Fibroblast of the aortic adventitia (primary cell): ENCODE measurements at regions not wholly inside any gene's neighbourhood (a gene's known extent, or its start where the extent isn't known, plus 50 kb on each side); places are given as distances from the start of the nearest gene placed in this dataset.

Experiments used
- DNase-seq: peaks from one replicate; pipeline ENCODE4 v3.0.0-alpha.2; 2010; ENCODE audit warnings: low read depth
- H3K4me3 ChIP-seq: 2 replicates; pipeline ENCODE4 v1.5.1; 2011; ENCODE audit warnings: low read depth, mild to moderate bottlenecking, control low read depth, low read length, moderate library complexity
- TF ChIP-seq, protein P1 (sequence below): IDR thresholded peaks from 2 replicates; pipeline ENCODE4 v1.5.1; 2011; ENCODE audit warnings: mild to moderate bottlenecking, low read length, control low read depth, inconsistent platforms; ENCODE audit not compliant: insufficient read depth

GRCh38 chr2:236746833-236747232 lies 177.2 kb downstream of the ACKR3 start:
- TF ChIP-seq, protein P1, sequence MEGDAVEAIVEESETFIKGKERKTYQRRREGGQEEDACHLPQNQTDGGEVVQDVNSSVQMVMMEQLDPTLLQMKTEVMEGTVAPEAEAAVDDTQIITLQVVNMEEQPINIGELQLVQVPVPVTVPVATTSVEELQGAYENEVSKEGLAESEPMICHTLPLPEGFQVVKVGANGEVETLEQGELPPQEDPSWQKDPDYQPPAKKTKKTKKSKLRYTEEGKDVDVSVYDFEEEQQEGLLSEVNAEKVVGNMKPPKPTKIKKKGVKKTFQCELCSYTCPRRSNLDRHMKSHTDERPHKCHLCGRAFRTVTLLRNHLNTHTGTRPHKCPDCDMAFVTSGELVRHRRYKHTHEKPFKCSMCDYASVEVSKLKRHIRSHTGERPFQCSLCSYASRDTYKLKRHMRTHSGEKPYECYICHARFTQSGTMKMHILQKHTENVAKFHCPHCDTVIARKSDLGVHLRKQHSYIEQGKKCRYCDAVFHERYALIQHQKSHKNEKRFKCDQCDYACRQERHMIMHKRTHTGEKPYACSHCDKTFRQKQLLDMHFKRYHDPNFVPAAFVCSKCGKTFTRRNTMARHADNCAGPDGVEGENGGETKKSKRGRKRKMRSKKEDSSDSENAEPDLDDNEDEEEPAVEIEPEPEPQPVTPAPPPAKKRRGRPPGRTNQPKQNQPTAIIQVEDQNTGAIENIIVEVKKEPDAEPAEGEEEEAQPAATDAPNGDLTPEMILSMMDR: no peak
- H3K4me3 ChIP-seq: no peak overlapping the region
- DNase-seq: no peak

DNA sequence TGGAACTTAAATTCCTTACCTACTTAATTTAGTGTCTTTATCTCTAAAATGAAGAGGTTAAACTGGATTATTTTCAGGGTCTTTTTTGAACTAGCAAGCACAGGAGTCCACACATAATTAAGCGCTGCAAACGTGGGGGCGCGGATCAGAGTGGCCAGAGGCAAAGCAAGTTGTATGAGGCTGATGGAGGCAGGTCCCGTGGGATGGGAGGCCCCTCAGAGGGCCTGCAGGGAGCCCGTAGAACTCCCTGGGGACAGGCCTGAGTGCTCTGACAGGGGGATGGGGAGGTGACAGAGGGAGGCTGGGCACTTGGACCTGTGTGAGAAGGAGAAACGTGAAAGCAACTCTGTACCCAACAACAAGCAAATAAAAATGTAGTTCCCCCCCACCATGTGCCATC lies 177.8 kb downstream of the ACKR3 start:
- no peak overlapping the region for H3K4me3 ChIP-seq
- no peak for DNase-seq
- TF ChIP-seq, protein P1: no peak

DNA sequence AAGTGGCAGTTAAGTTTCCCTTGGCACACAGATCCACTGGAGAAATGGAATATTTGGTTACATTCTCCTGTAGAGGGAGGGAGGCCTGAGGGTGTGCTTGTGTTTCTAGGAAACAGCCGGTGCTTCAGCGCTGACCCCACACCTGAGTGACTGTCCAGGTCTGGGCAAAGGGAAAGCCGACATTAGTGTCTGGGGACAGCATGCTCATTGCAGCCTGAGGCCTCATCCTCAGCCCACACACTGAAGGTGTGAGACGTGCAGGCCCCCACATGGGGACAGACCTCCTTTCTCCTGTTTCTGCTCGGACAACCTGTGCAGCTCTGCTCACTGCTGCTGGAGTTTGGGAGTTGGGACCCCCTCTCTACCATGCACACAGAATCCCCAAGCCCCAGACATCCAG lies 178.3 kb downstream of the ACKR3 start:
- TF ChIP-seq, protein P1: no peak
- DNase-seq: no peak
- H3K4me3 ChIP-seq: no peak overlapping the region

- DNase-seq: peak; percentile 58
- TF ChIP-seq, protein P1: no peak
- no peak overlapping the region for H3K4me3 ChIP-seq
Observed at GRCh38 chr2:236748385-236748784, 178.8 kb downstream of the ACKR3 start.

DNA sequence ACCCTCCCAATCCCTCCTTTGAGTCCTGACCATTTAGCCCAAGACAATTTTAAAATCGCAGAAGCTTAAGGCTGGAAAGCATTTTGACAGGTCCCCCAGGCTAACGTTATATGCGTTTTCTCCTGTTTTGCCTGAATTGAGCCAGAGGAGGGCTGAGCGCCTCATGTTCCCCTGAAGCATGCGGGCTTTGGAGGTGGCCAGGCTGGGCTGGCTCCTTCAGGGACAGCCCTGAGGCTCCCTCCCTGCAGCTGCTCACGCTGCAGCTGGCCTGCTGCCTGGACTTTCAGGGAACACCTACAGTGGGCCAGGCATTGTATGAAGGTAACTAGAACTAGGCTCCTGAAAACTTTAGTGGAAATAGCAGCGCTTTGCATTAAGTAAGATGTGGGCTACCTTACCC lies 179.2 kb downstream of the ACKR3 start:
- TF ChIP-seq, protein P1: peak; percentile 4
- no peak overlapping the region for H3K4me3 ChIP-seq
- DNase-seq: peak; percentile 45

- no peak overlapping the region for H3K4me3 ChIP-seq
- DNase-seq: peak; percentile 39
- TF ChIP-seq, protein P1: no peak
Observed at GRCh38 chr2:236749346-236749745, 179.7 kb downstream of the ACKR3 start.

GRCh38 chr2:236752096-236752495 lies 182.5 kb downstream of the ACKR3 start:
- H3K4me3 ChIP-seq: no peak overlapping the region
- DNase-seq: no peak
- TF ChIP-seq, protein P1: no peak
